Neuronal stem cell (in vitro differentiated cells): ENCODE measurements at regions not wholly inside any gene's neighbourhood (a gene's known extent, or its start where the extent isn't known, plus 50 kb on each side); places are given as distances from the start of the nearest gene placed in this dataset.

Source experiments
- DNase-seq: peaks from one replicate; pipeline ENCODE4 v3.0.0-alpha.2; 2013; ENCODE audit warnings: low spot score
- H2AFZ ChIP-seq: one replicate; pipeline ENCODE4 v1.6.1; 2013; ENCODE audit warnings: mild to moderate bottlenecking, low read length, inconsistent platforms
- H2AK5ac ChIP-seq: 2 replicates; pipeline ENCODE4 v1.6.1; 2013; ENCODE audit warnings: low read depth, mild to moderate bottlenecking, inconsistent platforms, low read length, moderate library complexity, mixed read lengths
- H2BK120ac ChIP-seq: 2 replicates; pipeline ENCODE4 v1.6.1; 2013; ENCODE audit warnings: low read depth, mild to moderate bottlenecking, inconsistent platforms, low read length, moderate library complexity, mixed read lengths
- H2BK12ac ChIP-seq: one replicate; pipeline ENCODE4 v1.6.1; 2013; ENCODE audit warnings: low read length, inconsistent platforms
- H2BK15ac ChIP-seq: 2 replicates; pipeline ENCODE4 v1.6.1; 2013; ENCODE audit warnings: mild to moderate bottlenecking, low read length, inconsistent platforms, mixed read lengths
- H2BK5ac ChIP-seq: one replicate; pipeline ENCODE4 v1.6.1; 2013; ENCODE audit warnings: inconsistent platforms, mild to moderate bottlenecking, low read length, moderate library complexity
- H3K14ac ChIP-seq: one replicate; pipeline ENCODE4 v1.6.1; 2013; ENCODE audit warnings: low read length, inconsistent platforms
- H3K18ac ChIP-seq: 2 replicates; pipeline ENCODE4 v1.6.1; 2013; ENCODE audit warnings: low read length, inconsistent platforms
- H3K23ac ChIP-seq: 2 replicates; pipeline ENCODE4 v1.6.1; 2013; ENCODE audit warnings: low read depth, mild to moderate bottlenecking, mixed read lengths, low read length, inconsistent platforms; ENCODE audit not compliant: poor library complexity
- H3K27ac ChIP-seq: replicated peaks from 3 replicates; pipeline ENCODE4 v1.5.1; 2013; ENCODE audit warnings: low read length, inconsistent platforms
- H3K27me3 ChIP-seq, 3 experiments: 2 replicates each; pipeline ENCODE4 v1.6.1; 2013; ENCODE audit warnings: low read length in 3 of 3, mild to moderate bottlenecking in 2 of 3, inconsistent platforms in 1 of 3, low read depth in 1 of 3, mixed read lengths in 1 of 3, moderate library complexity in 1 of 3; ENCODE audit not compliant: control insufficient read depth in 3 of 3, insufficient read depth in 3 of 3
- H3K36me3 ChIP-seq, 2 donors: replicated peaks in 1 of 2; 2 replicates each; pipeline ENCODE4 v1.6.1; 2013; ENCODE audit warnings: low read length in 2 of 2; ENCODE audit not compliant: control insufficient read depth in 2 of 2, insufficient read depth in 2 of 2
- H3K4ac ChIP-seq: 2 replicates; pipeline ENCODE4 v1.6.1; 2013; ENCODE audit warnings: inconsistent platforms, mild to moderate bottlenecking, low read length, moderate library complexity
- H3K4me1 ChIP-seq, 2 donors: 1 replicate in 1 of 2; 2 replicates in 1 of 2; pipeline ENCODE4 v1.6.1; 2013; ENCODE audit warnings: low read length in 2 of 2, low read depth in 1 of 2; ENCODE audit not compliant: control insufficient read depth in 2 of 2, insufficient read depth in 1 of 2
- H3K4me2 ChIP-seq: one replicate; pipeline ENCODE4 v1.6.1; 2013; ENCODE audit warnings: mild to moderate bottlenecking, low read length, inconsistent platforms; ENCODE audit not compliant: insufficient read depth, poor library complexity, severe bottlenecking
- H3K4me3 ChIP-seq, 2 donors: 2 replicates each; pipeline ENCODE4 v1.5.1; 2013; ENCODE audit warnings: low read length in 2 of 2, mild to moderate bottlenecking in 2 of 2, inconsistent platforms in 1 of 2, moderate library complexity in 1 of 2
- H3K79me1 ChIP-seq: one replicate; pipeline ENCODE4 v1.6.1; 2013; ENCODE audit warnings: low read depth, mild to moderate bottlenecking, inconsistent platforms, low read length, moderate library complexity
- H3K9ac ChIP-seq: one replicate; pipeline ENCODE4 v1.6.1; 2013; ENCODE audit warnings: mild to moderate bottlenecking, low read depth, low read length, inconsistent platforms; ENCODE audit not compliant: poor library complexity
- H3K9me3 ChIP-seq, 2 donors: replicated peaks in 1 of 2; 2 replicates each; pipeline versions ENCODE3 to v1.6.1; 2013; ENCODE audit warnings: low read length in 2 of 2, mild to moderate bottlenecking in 2 of 2, inconsistent platforms in 1 of 2, low read depth in 1 of 2, mixed read lengths in 1 of 2, moderate library complexity in 1 of 2; ENCODE audit not compliant: control insufficient read depth in 2 of 2, insufficient read depth in 1 of 2
- H4K8ac ChIP-seq: one replicate; pipeline ENCODE4 v1.6.1; 2013; ENCODE audit warnings: low read depth, mild to moderate bottlenecking, inconsistent platforms, low read length, moderate library complexity
- H4K91ac ChIP-seq: one replicate; pipeline ENCODE4 v1.6.1; 2013; ENCODE audit warnings: low read length, low read depth, mild to moderate bottlenecking, inconsistent platforms; ENCODE audit not compliant: poor library complexity
- WGBS, 2 donors: extraction: QIAGEN DNeasy Blood & Tissue Kit; methylation state at CpG; one replicate each; pipeline ENCODE4 v1.1.7; 2013; ENCODE audit warnings: missing lambda C conversion rate in 2 of 2, mixed read lengths in 1 of 2; ENCODE audit not compliant: insufficient read length in 2 of 2, insufficient replicate concordance in 1 of 2; ENCODE audit errors: extremely low coverage in 2 of 2; 5-methylcytosine and 5-hydroxymethylcytosine counted together

DNA sequence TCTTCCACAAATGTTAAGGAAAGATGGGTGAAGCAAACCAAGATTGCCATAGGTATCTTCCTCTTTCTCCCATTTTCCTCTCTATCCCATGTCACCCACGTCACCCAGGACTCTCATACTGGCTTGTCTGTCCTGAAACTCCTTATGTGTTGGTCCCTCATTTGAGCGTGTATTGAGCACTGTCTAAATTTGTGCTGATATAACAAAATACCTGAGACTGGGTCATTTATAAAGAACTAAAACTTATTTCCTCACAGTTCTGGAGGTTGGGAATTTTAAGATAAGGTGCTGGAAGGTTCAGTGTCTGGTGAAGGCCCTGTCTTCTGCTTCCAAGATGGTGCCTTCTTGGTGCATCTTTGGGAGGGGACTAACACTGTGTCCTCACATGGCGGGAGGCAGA is 186.9 kb upstream of the SLC24A5 start:
- no peaks in the 10 kb centered on the region for H3K27me3 ChIP-seq
- WGBS, 2 donors = no CpG with 5 or more reads among the region's 3 CpGs
- no peak overlapping the region for H3K4me3 ChIP-seq
- H3K4me2 ChIP-seq = no peak overlapping the region
- H4K91ac ChIP-seq = no peak overlapping the region
- no peak overlapping the region for H2BK15ac ChIP-seq
- H3K14ac ChIP-seq = no peak overlapping the region
- no peak overlapping the region for H2AK5ac ChIP-seq
- no peak overlapping the region for H2BK12ac ChIP-seq
- H3K4me1 ChIP-seq = peaks cover 0 to 2% of the 10 kb centered on the region in 2 donors
- H3K23ac ChIP-seq = no peak overlapping the region
- no peak overlapping the region for H3K27ac ChIP-seq
- no peak overlapping the region for H2AFZ ChIP-seq
- no peak for DNase-seq
- no peak overlapping the region for H4K8ac ChIP-seq
- no peak overlapping the region for H3K18ac ChIP-seq
- no peak overlapping the region for H2BK5ac ChIP-seq
- H3K79me1 ChIP-seq = no peaks in the 10 kb centered on the region
- H2BK120ac ChIP-seq = no peak overlapping the region
- no peak overlapping the region for H3K9ac ChIP-seq
- H3K4ac ChIP-seq = no peak overlapping the region
- no peaks in the 10 kb centered on the region for H3K36me3 ChIP-seq
- H3K9me3 ChIP-seq = no peaks in the 10 kb centered on the region

DNA sequence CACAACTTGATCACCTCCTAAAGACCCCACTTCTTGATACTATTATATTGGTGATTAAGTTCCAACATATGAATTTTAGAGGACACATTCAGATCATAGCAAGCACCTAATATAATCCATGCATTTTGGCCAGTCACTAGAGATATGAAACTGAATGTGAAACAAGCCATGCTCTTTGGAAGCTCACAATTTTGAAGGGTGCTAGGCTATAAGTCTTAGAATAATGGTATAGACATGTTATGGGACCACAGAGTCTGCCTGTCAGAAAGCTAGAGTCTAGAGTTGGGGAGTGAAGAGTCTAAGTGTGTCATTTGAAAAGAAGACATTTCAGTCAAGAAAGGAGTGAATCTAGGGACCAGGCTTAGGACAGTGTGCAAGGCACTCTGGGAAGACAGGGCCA is 186.4 kb upstream of the SLC24A5 start:
- Histone ChIP-seq H4K91ac (no peak overlapping the region), H3K9me3 (no peaks in the 10 kb centered on the region), H3K18ac (no peak overlapping the region), H3K79me1 (no peaks in the 10 kb centered on the region), H3K4me3 (no peak overlapping the region), H3K27me3 (no peaks in the 10 kb centered on the region), H3K4me1 (no peaks in the 10 kb centered on the region), H2BK5ac (no peak overlapping the region), H2AFZ (no peak overlapping the region), H3K4me2 (no peak overlapping the region), H4K8ac (no peak overlapping the region), H2AK5ac (no peak overlapping the region), H2BK12ac (no peak overlapping the region), H2BK15ac (no peak overlapping the region), H3K9ac (no peak overlapping the region), H3K23ac (no peak overlapping the region), H3K4ac (no peak overlapping the region), H3K36me3 (no peaks in the 10 kb centered on the region), H3K14ac (no peak overlapping the region), H3K27ac (no peak overlapping the region), H2BK120ac (no peak overlapping the region)
- no peak for DNase-seq

DNA sequence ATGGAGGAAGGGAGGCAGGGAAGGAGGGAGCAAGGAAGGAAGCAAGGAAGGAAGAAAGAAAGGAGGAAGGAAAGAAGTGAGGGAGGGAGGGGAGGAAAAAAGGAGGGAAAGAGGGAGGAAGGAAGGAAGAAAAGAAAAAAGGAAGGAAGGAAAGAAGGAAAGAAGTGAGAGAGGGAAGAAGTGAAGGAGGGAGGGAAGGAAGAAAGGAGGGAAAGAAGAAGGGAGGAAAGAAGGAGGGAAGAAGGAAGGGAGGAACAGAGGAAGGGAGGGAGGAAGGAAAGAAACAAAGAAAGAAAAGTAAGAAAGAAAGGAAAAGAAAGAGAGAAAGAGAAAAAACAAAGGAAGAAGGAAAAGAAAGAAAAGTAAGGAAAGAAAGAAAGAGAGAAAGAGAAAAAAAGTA is 183.0 kb upstream of the SLC24A5 start:
- H3K23ac ChIP-seq = no peak overlapping the region
- no peak overlapping the region for H4K8ac ChIP-seq
- H3K4me3 ChIP-seq = no peak overlapping the region
- H3K36me3 ChIP-seq = no peaks in the 10 kb centered on the region
- no peak for DNase-seq
- no peak overlapping the region for H3K18ac ChIP-seq
- no peak overlapping the region for H3K9ac ChIP-seq
- H4K91ac ChIP-seq = no peak overlapping the region
- no peak overlapping the region for H2BK12ac ChIP-seq
- H3K4me1 ChIP-seq = no peaks in the 10 kb centered on the region
- H3K27me3 ChIP-seq = no peaks in the 10 kb centered on the region
- H2BK5ac ChIP-seq = no peak overlapping the region
- no peak overlapping the region for H2BK15ac ChIP-seq
- H3K79me1 ChIP-seq = no peaks in the 10 kb centered on the region
- H3K9me3 ChIP-seq = no peaks in the 10 kb centered on the region
- H3K14ac ChIP-seq = no peak overlapping the region
- H3K4me2 ChIP-seq = no peak overlapping the region
- no peak overlapping the region for H3K27ac ChIP-seq
- H2AFZ ChIP-seq = no peak overlapping the region
- H3K4ac ChIP-seq = no peak overlapping the region
- H2AK5ac ChIP-seq = no peak overlapping the region
- no peak overlapping the region for H2BK120ac ChIP-seq

- H3K4me3 ChIP-seq = no peak overlapping the region
- H2AK5ac ChIP-seq = no peak overlapping the region
- no peak for DNase-seq
- H3K4me1 ChIP-seq = peaks cover 0 to 2% of the 10 kb centered on the region in 2 donors
- no peaks in the 10 kb centered on the region for H3K9me3 ChIP-seq
- no peaks in the 10 kb centered on the region for H3K27me3 ChIP-seq
- H3K23ac ChIP-seq = no peak overlapping the region
- no peaks in the 10 kb centered on the region for H3K79me1 ChIP-seq
- no peak overlapping the region for H3K9ac ChIP-seq
- H3K36me3 ChIP-seq = no peaks in the 10 kb centered on the region
- no peak overlapping the region for H4K91ac ChIP-seq
- no peak overlapping the region for H2BK5ac ChIP-seq
- no CpG with 5 or more reads among the region's 5 CpGs for WGBS, 2 donors
- H3K18ac ChIP-seq = no peak overlapping the region
- H2AFZ ChIP-seq = no peak overlapping the region
- H2BK12ac ChIP-seq = no peak overlapping the region
- H3K4me2 ChIP-seq = no peak overlapping the region
- no peak overlapping the region for H2BK15ac ChIP-seq
- no peak overlapping the region for H4K8ac ChIP-seq
- no peak overlapping the region for H3K4ac ChIP-seq
- H2BK120ac ChIP-seq = no peak overlapping the region
- no peak overlapping the region for H3K14ac ChIP-seq
- H3K27ac ChIP-seq = no peak overlapping the region
Measured at GRCh38 chr15:47944637-47945288, 176.0 kb upstream of the SLC24A5 start.
